ENCODE measurements at regions not wholly inside any gene's neighbourhood (a gene's known extent, or its start where the extent isn't known, plus 50 kb on each side); places are given as distances from the start of the nearest gene placed in this dataset.

- no peak for TF ChIP-seq GATA3 (IDR thresholded peaks at IDR 0.05; ENCODE audit: low read depth, low read length)
- no peak for TF ChIP-seq GATA2 (IDR thresholded peaks at IDR 0.05; ENCODE audit: low read depth, low read length)
Measured at GRCh38 chr2:60070736-60071489, 482.5 kb downstream of the BCL11A start.
